OCI-LY7 (cell line): ENCODE measurements at regions not wholly inside any gene's neighbourhood (a gene's known extent, or its start where the extent isn't known, plus 50 kb on each side); places are given as distances from the start of the nearest gene placed in this dataset.

Experiments
- BruUV-seq: library from RNA; stranded (reverse); fragments of 400-500 nt; replicated peaks from 2 replicates; lab custom pipeline; 2021; lab: Mats Ljungman, UMichigan
- CTCF ChIA-PET: fragments of 300-600 bp; sonication (Branson Sonifier 250); formaldehyde crosslinking; loops from one replicate; lab custom pipeline; 2022; ENCODE audit warnings: antibody characterized with exemption; ENCODE audit not compliant: unreplicated experiment; lab: Charles Lee
- POLR2A ChIA-PET: fragments of 300-600 bp; sonication (Branson Sonifier 250); formaldehyde crosslinking; loops from one replicate; lab custom pipeline; 2022; ENCODE audit warnings: antibody characterized with exemption; lab: Charles Lee
- DNase-seq: peaks from one replicate; pipeline ENCODE4 v3.0.0-alpha.2; 2015; ENCODE audit warnings: low spot score
- H2AFZ ChIP-seq: fragments of 200-600 bp; sonication (generic), shearing (Covaris generic); 2 replicates; pipeline ENCODE4 v1.6.1; 2014; ENCODE audit warnings: mild to moderate bottlenecking, antibody characterized with exemption, low read length, moderate library complexity
- H3K27ac ChIP-seq: fragments of 200-600 bp; sonication (generic); 2 replicates; pipeline ENCODE4 v1.5.1; 2014; ENCODE audit warnings: mixed run types, low read depth, mild to moderate bottlenecking, moderate library complexity, low read length, inconsistent platforms; ENCODE audit not compliant: poor library complexity, severe bottlenecking
- H3K36me3 ChIP-seq: fragments of 200-600 bp; sonication (generic); 2 replicates; pipeline ENCODE4 v1.6.1; 2014; ENCODE audit warnings: mild to moderate bottlenecking, antibody characterized with exemption, low read length, moderate library complexity, mixed read lengths; ENCODE audit not compliant: insufficient read depth
- H3K4me1 ChIP-seq: fragments of 200-600 bp; sonication (generic); 2 replicates; pipeline ENCODE4 v1.5.1; 2014; ENCODE audit warnings: mild to moderate bottlenecking, low read length; ENCODE audit not compliant: insufficient read depth, poor library complexity, severe bottlenecking
- H3K4me2 ChIP-seq: fragments of 200-600 bp; sonication (generic); 2 replicates; pipeline ENCODE4 v1.6.1; 2014; ENCODE audit warnings: mild to moderate bottlenecking, low read length
- H3K4me3 ChIP-seq: fragments of 200-600 bp; sonication (generic); 2 replicates; pipeline ENCODE4 v1.5.1; 2014; ENCODE audit warnings: mild to moderate bottlenecking, low read depth, low read length; ENCODE audit not compliant: poor library complexity, severe bottlenecking
- H3K79me2 ChIP-seq: fragments of 200-600 bp; sonication (generic); 2 replicates; pipeline ENCODE4 v1.6.1; 2016; ENCODE audit warnings: low read depth, mild to moderate bottlenecking, low read length, moderate library complexity, mixed read lengths; ENCODE audit not compliant: insufficient read depth
- H3K9me2 ChIP-seq: fragments of 200-600 bp; sonication (generic); 2 replicates; pipeline ENCODE4 v1.6.1; 2016; ENCODE audit warnings: mild to moderate bottlenecking, low read length, mixed read lengths; ENCODE audit not compliant: insufficient read depth
- H3K9me3 ChIP-seq: fragments of 200-600 bp; sonication (generic); 2 replicates; pipeline ENCODE4 v1.6.1; 2014; ENCODE audit warnings: mild to moderate bottlenecking, mixed run types, low read length, mixed read lengths
- H4K20me1 ChIP-seq: fragments of 200-600 bp; sonication (generic); 2 replicates; pipeline ENCODE4 v1.6.1; 2014; ENCODE audit warnings: mild to moderate bottlenecking, antibody characterized with exemption, low read length, moderate library complexity, mixed read lengths; ENCODE audit not compliant: insufficient read depth
- CTCF ChIP-seq: fragments of 200-600 bp; sonication (generic); conservative IDR thresholded peaks from 2 replicates; pipeline ENCODE4 v1.5.1; 2014; ENCODE audit warnings: mild to moderate bottlenecking, antibody characterized with exemption, low read length, moderate library complexity, mixed read lengths
- EZH2phosphoT487 ChIP-seq: fragments of 200-600 bp; sonication (generic); IDR thresholded peaks from 2 replicates; pipeline ENCODE4 v1.6.1; 2018; ENCODE audit warnings: low read depth, borderline replicate concordance, mild to moderate bottlenecking, mixed run types, antibody characterized with exemption, low read length, moderate library complexity, mixed read lengths
- intact Hi-C: fragments of 100-400 bp; cut with micrococcal nuclease; formaldehyde crosslinking; loops from one replicate; pipeline ENCODE4 v1.10.0; 2022; ENCODE audit not compliant: unreplicated experiment

- Histone ChIP-seq H3K27ac (no peak overlapping the region), H3K79me2 (no peaks in the 10 kb centered on the region), H4K20me1 (no peaks in the 10 kb centered on the region), H3K9me2 (no peaks in the 10 kb centered on the region), H3K4me2 (no peak overlapping the region), H2AFZ (no peak overlapping the region), H3K4me1 (no peaks in the 10 kb centered on the region), H3K36me3 (no peaks in the 10 kb centered on the region), H3K9me3 (no peaks in the 10 kb centered on the region), H3K4me3 (no peak overlapping the region)
- no peak for DNase-seq
- intact Hi-C loops: no loop called here
- no TSS peak for BruUV-seq
- ChIA-PET POLR2A (no interaction called here), CTCF (no interaction called here)
- TF ChIP-seq EZH2phosphoT487 (no peak), CTCF (no peak)
Measured at GRCh38 chr6:1190366-1190765, 121.5 kb upstream of the FOXQ1 start.

- DNase-seq: no peak
- Histone ChIP-seq H3K27ac (no peak overlapping the region), H3K36me3 (no peaks in the 10 kb centered on the region), H3K9me3 (no peaks in the 10 kb centered on the region), H3K4me3 (no peak overlapping the region), H4K20me1 (no peaks in the 10 kb centered on the region), H3K79me2 (no peaks in the 10 kb centered on the region), H3K4me1 (no peaks in the 10 kb centered on the region), H2AFZ (no peak overlapping the region), H3K4me2 (no peak overlapping the region), H3K9me2 (no peaks in the 10 kb centered on the region)
- TF ChIP-seq EZH2phosphoT487: no peak
- no peak for TF ChIP-seq CTCF
- intact Hi-C loops: no loop called here
- BruUV-seq: no TSS peak
- POLR2A ChIA-PET: no interaction called here
- CTCF ChIA-PET: no interaction called here
Measured at GRCh38 chr6:1188199-1188598, 123.7 kb upstream of the FOXQ1 start.

GRCh38 chr6:1187293-1188131, 124.4 kb upstream of the FOXQ1 start:
- BruUV-seq: no TSS peak
- no peak overlapping the region for H3K4me2 ChIP-seq
- ChIA-PET POLR2A (no interaction called here), CTCF (no interaction called here)
- no peak overlapping the region for H3K27ac ChIP-seq
- H3K36me3 ChIP-seq: no peaks in the 10 kb centered on the region
- no peak overlapping the region for H2AFZ ChIP-seq
- H4K20me1 ChIP-seq: no peaks in the 10 kb centered on the region
- no peak overlapping the region for H3K4me3 ChIP-seq
- no peaks in the 10 kb centered on the region for H3K9me3 ChIP-seq
- no peak for DNase-seq
- no peak for TF ChIP-seq EZH2phosphoT487
- no peak for TF ChIP-seq CTCF
- intact Hi-C loops: no loop called here
- H3K4me1 ChIP-seq: no peaks in the 10 kb centered on the region
- H3K79me2 ChIP-seq: no peaks in the 10 kb centered on the region
- no peaks in the 10 kb centered on the region for H3K9me2 ChIP-seq
